ENCODE measurements at regions not wholly inside any gene's neighbourhood (a gene's known extent, or its start where the extent isn't known, plus 50 kb on each side); places are given as distances from the start of the nearest gene placed in this dataset.

- H3K4me3 ChIP-seq = no peak overlapping the region
- ATAC-seq = no peak
- peak; percentile 75 for TF ChIP-seq POLR2AphosphoS5 (IDR thresholded peaks at IDR 0.05)
- no peak for TF ChIP-seq CTCF (IDR thresholded peaks at IDR 0.05)
- 36 to 42% methylated on average over 2 to 4 of the region's 4 CpGs for WGBS, 2 donors (ENCODE audit: low coverage in 1 of 2)
- peak overlapping the region in 1 of 4 donors; percentile 36 for H3K27ac ChIP-seq
- H3K27me3 ChIP-seq = no peaks in the 10 kb centered on the region
- H3K4me1 ChIP-seq = peaks cover 0 to 21% (median 0%) of the 10 kb centered on the region in 3 donors
- H3K36me3 ChIP-seq = no peaks in the 10 kb centered on the region
- H3K9me3 ChIP-seq = no peaks in the 10 kb centered on the region
Observed at GRCh38 chr9:115442054-115442453, 324.1 kb upstream of the TNC start.

- Histone ChIP-seq H3K27ac (no peak overlapping the region), H3K27me3 (no peaks in the 10 kb centered on the region), H3K4me1 (peaks cover 0 to 21% (median 0%) of the 10 kb centered on the region in 3 donors), H3K36me3 (no peaks in the 10 kb centered on the region), H3K4me3 (no peak overlapping the region), H3K9me3 (no peaks in the 10 kb centered on the region)
- TF ChIP-seq POLR2A (IDR thresholded peaks at IDR 0.05) (no peak), CTCF (IDR thresholded peaks at IDR 0.05) (no peak)
- no peak for ATAC-seq
- WGBS, 2 donors (ENCODE audit: low coverage in 1 of 2) = 88 to 96% methylated on average over 2 of the region's 2 CpGs
Observed at GRCh38 chr9:115443890-115444289, 325.9 kb upstream of the TNC start.

GRCh38 chr9:115444959-115445358, 327.0 kb upstream of the TNC start:
- WGBS, 2 donors (ENCODE audit: low coverage in 1 of 2) = 18 to 31% methylated on average over 3 of the region's 3 CpGs
- no peaks in the 10 kb centered on the region for H3K27me3 ChIP-seq
- H3K4me3 ChIP-seq = no peak overlapping the region
- no peak overlapping the region for H3K27ac ChIP-seq
- ATAC-seq = no peak
- no peaks in the 10 kb centered on the region for H3K9me3 ChIP-seq
- peaks cover 0 to 21% (median 0%) of the 10 kb centered on the region in 3 donors for H3K4me1 ChIP-seq
- TF ChIP-seq EP300 (IDR thresholded peaks at IDR 0.05) (no peak), POLR2A (IDR thresholded peaks at IDR 0.05) (no peak)
- H3K36me3 ChIP-seq = no peaks in the 10 kb centered on the region

- WGBS, 2 donors (ENCODE audit: low coverage in 1 of 2) = 29 to 59% methylated on average over 3 of the region's 3 CpGs
- no peak overlapping the region for H3K27ac ChIP-seq
- H3K9me3 ChIP-seq = no peaks in the 10 kb centered on the region
- H3K36me3 ChIP-seq = no peaks in the 10 kb centered on the region
- H3K4me3 ChIP-seq = no peak overlapping the region
- no peaks in the 10 kb centered on the region for H3K27me3 ChIP-seq
- no peak for ATAC-seq
- no peak for TF ChIP-seq POLR2A (IDR thresholded peaks at IDR 0.05)
- no peak for TF ChIP-seq EP300 (IDR thresholded peaks at IDR 0.05)
- TF ChIP-seq CTCF (IDR thresholded peaks at IDR 0.05) = no peak
- TF ChIP-seq POLR2AphosphoS5 (IDR thresholded peaks at IDR 0.05) = no peak
- H3K4me1 ChIP-seq = peaks cover 0 to 21% (median 0%) of the 10 kb centered on the region in 3 donors
Observed at GRCh38 chr9:115445655-115446054, 327.7 kb upstream of the TNC start.

- Histone ChIP-seq H3K4me3 (no peak overlapping the region), H3K36me3 (no peaks in the 10 kb centered on the region), H3K4me1 (peaks cover 0 to 4% (median 0%) of the 10 kb centered on the region in 3 donors), H3K27ac (no peak overlapping the region), H3K9me3 (no peaks in the 10 kb centered on the region), H3K27me3 (no peaks in the 10 kb centered on the region)
- peak; percentile 67 for ATAC-seq
- no peak for TF ChIP-seq CTCF (IDR thresholded peaks at IDR 0.05)
- TF ChIP-seq POLR2AphosphoS5 (IDR thresholded peaks at IDR 0.05) = peak; percentile 95
Observed at GRCh38 chr9:115456515-115456914, 338.6 kb upstream of the TNC start.

- no peaks in the 10 kb centered on the region for H3K36me3 ChIP-seq
- H3K4me3 ChIP-seq = no peak overlapping the region
- TF ChIP-seq POLR2A (IDR thresholded peaks at IDR 0.05) (no peak), POLR2AphosphoS5 (IDR thresholded peaks at IDR 0.05) (no peak), CTCF (IDR thresholded peaks at IDR 0.05) (no peak), EP300 (IDR thresholded peaks at IDR 0.05) (no peak)
- WGBS, 2 donors (ENCODE audit: low coverage in 1 of 2) = 73 to 81% methylated on average over 3 of the region's 3 CpGs
- peak; percentile 19 for ATAC-seq
- no peak overlapping the region for H3K27ac ChIP-seq
- H3K9me3 ChIP-seq = no peaks in the 10 kb centered on the region
- peaks cover 0 to 4% (median 0%) of the 10 kb centered on the region in 3 donors for H3K4me1 ChIP-seq
- no peaks in the 10 kb centered on the region for H3K27me3 ChIP-seq
Observed at GRCh38 chr9:115461280-115461679, 343.3 kb upstream of the TNC start.
